A549 (cell line): ENCODE measurements at regions not wholly inside any gene's neighbourhood (a gene's known extent, or its start where the extent isn't known, plus 50 kb on each side); places are given as distances from the start of the nearest gene placed in this dataset.

Source experiments
- ATAC-seq, 2 experiments: fragments of 200-7000 bp in 1 of 2; fragments of >200 bp in 1 of 2; cut with Nextera tagmentation in 1 of 2; cut with Tn5 transposase in 1 of 2; 3 replicates each; pipeline versions ENCODE4 v1.8.0 to v1.9.1; 2018 to 2020; ENCODE audit warnings: mild to moderate bottlenecking in 1 of 2, moderate library complexity in 1 of 2
- CTCF ChIA-PET: fragments of 300-600 bp; sonication (Branson Sonifier 250); formaldehyde crosslinking; extraction: SDS; loops from one replicate; lab custom pipeline; 2021; ENCODE audit warnings: antibody characterized with exemption, inconsistent platforms; lab: Yijun Ruan, JAX
- POLR2A ChIA-PET: fragments of 350-600 bp; formaldehyde crosslinking; extraction: SDS; loops from one replicate; lab custom pipeline; 2021; ENCODE audit warnings: antibody characterized with exemption, inconsistent platforms; lab: Yijun Ruan, JAX
- DNase-seq, 2 experiments: peaks; one replicate each; pipeline versions ENCODE4 v3.0.0 to v3.0.0-alpha.2; 2011 to 2016; ENCODE audit warnings: low read depth in 1 of 2, low spot score in 1 of 2
- FAIRE-seq: peaks from 2 replicates; lab custom pipeline; 2011; peaks lifted over from hg19 to GRCh38; lab: Jason Lieb, UNC
- H3K27ac ChIP-seq, 2 experiments: fragments of >200 bp; sonication (Bioruptor Twin); formaldehyde crosslinking; 3 replicates each; pipeline ENCODE4 v1.5.1; 2016 to 2017
- H3K4me1 ChIP-seq: fragments of >200 bp; sonication (Bioruptor Twin); formaldehyde crosslinking; 3 replicates; pipeline ENCODE4 v1.6.1; 2016
- H3K4me2 ChIP-seq: fragments of >200 bp; sonication (Bioruptor Twin); formaldehyde crosslinking; 3 replicates; pipeline ENCODE4 v1.6.1; 2016
- H3K4me3 ChIP-seq: fragments of >200 bp; sonication (Bioruptor Twin); formaldehyde crosslinking; 3 replicates; pipeline ENCODE4 v1.5.1; 2016
- H3K9me3 ChIP-seq: fragments of >200 bp; sonication (Bioruptor Twin); formaldehyde crosslinking; 3 replicates; pipeline ENCODE4 v1.6.1; 2016
- BHLHE40 ChIP-seq: IDR thresholded peaks from 2 replicates; pipeline ENCODE4 v1.6.1; 2012; ENCODE audit warnings: low read depth, low read length, inconsistent platforms
- CBX2 ChIP-seq: fragments of 200-600 bp; sonication (generic); IDR thresholded peaks from 2 replicates; pipeline ENCODE4 v1.6.1; 2016; ENCODE audit warnings: low read depth, mild to moderate bottlenecking, borderline replicate concordance
- CBX8 ChIP-seq: fragments of 200-600 bp; sonication (generic); IDR thresholded peaks from 2 replicates; pipeline ENCODE4 v1.6.1; 2016
- CEBPB ChIP-seq, 2 experiments: fragments of >200 bp in 1 of 2; sonication (Bioruptor Twin) in 1 of 2; formaldehyde crosslinking in 1 of 2; IDR thresholded peaks; 2 replicates each; pipeline ENCODE4 v1.6.1; 2012 to 2016
- CHD4 ChIP-seq: fragments of 200-600 bp; sonication (generic); IDR thresholded peaks from 2 replicates; pipeline ENCODE4 v1.6.1; 2016; ENCODE audit warnings: antibody characterized with exemption, mild to moderate bottlenecking, borderline replicate concordance
- CTCF ChIP-seq: fragments of >200 bp; sonication (Bioruptor Twin); formaldehyde crosslinking; IDR thresholded peaks from 3 replicates; pipeline ENCODE4 v1.5.1; 2016
- EP300 ChIP-seq, 2 experiments: fragments of >200 bp; sonication (Bioruptor Twin); formaldehyde crosslinking; IDR thresholded peaks; 2 replicates in 1 of 2; 3 replicates in 1 of 2; pipeline ENCODE4 v1.6.1; 2016 to 2017
- HDAC2 ChIP-seq: fragments of 200-600 bp; sonication (generic); IDR thresholded peaks from 2 replicates; pipeline ENCODE4 v1.6.1; 2016
- HEYL ChIP-seq: fragments of 250-450 bp; sonication (Bioruptor Pico); IDR thresholded peaks from 2 replicates; pipeline ENCODE4 v1.8.0; 2021; ENCODE audit warnings: mild to moderate bottlenecking, moderate library complexity
- HOXA7 ChIP-seq: fragments of 250-450 bp; sonication (Bioruptor Pico); IDR thresholded peaks from 2 replicates; pipeline ENCODE4 v1.5.0; 2020; ENCODE audit warnings: mild to moderate bottlenecking, moderate library complexity
- JUNB ChIP-seq: fragments of >200 bp; sonication (Bioruptor Twin); formaldehyde crosslinking; IDR thresholded peaks from 2 replicates; pipeline ENCODE4 v1.6.1; 2016
- KDM1A ChIP-seq: fragments of 200-600 bp; sonication (generic); IDR thresholded peaks from 2 replicates; pipeline ENCODE4 v1.6.1; 2016; ENCODE audit warnings: low read depth, mild to moderate bottlenecking
- KDM5A ChIP-seq: fragments of 200-600 bp; sonication (generic); IDR thresholded peaks from 2 replicates; pipeline ENCODE4 v1.6.1; 2016; ENCODE audit warnings: antibody characterized with exemption, mild to moderate bottlenecking
- NPAS2 ChIP-seq: fragments of 250-450 bp; sonication (Bioruptor Pico); IDR thresholded peaks from 2 replicates; pipeline ENCODE4 v1.8.0; 2022; ENCODE audit warnings: mild to moderate bottlenecking, moderate library complexity, borderline replicate concordance
- NR3C1 ChIP-seq: fragments of >200 bp; sonication (Bioruptor Twin); formaldehyde crosslinking; IDR thresholded peaks from 3 replicates; pipeline ENCODE4 v1.6.1; 2017
- POLR2A ChIP-seq: IDR thresholded peaks from 2 replicates; pipeline ENCODE4 v1.6.1; 2012; ENCODE audit warnings: mild to moderate bottlenecking, low read length
- POLR2AphosphoS2 ChIP-seq: conservative IDR thresholded peaks from 2 replicates; pipeline ENCODE4 v1.6.1; 2012; ENCODE audit warnings: low read length, improper control_type of control experiment, inconsistent platforms
- RARB ChIP-seq: fragments of 250-450 bp; sonication (Bioruptor Pico); IDR thresholded peaks from 2 replicates; pipeline ENCODE4 v1.8.0; 2021; ENCODE audit warnings: mild to moderate bottlenecking, moderate library complexity
- RFX5 ChIP-seq: fragments of 450-650 bp; IDR thresholded peaks from 2 replicates; pipeline ENCODE4 v1.7.1; 2014; ENCODE audit warnings: antibody characterized with exemption, mild to moderate bottlenecking, moderate library complexity
- RNF2 ChIP-seq: fragments of 200-600 bp; sonication (generic); IDR thresholded peaks from 2 replicates; pipeline ENCODE4 v1.6.1; 2016; ENCODE audit warnings: low read depth, mild to moderate bottlenecking, antibody characterized with exemption, moderate library complexity, borderline replicate concordance
- SREBF2 ChIP-seq: fragments of 450-650 bp; IDR thresholded peaks from 2 replicates; pipeline ENCODE4 v1.6.1; 2014; ENCODE audit warnings: mild to moderate bottlenecking, moderate library complexity
- TP53 ChIP-seq: fragments of 250-450 bp; sonication (Bioruptor Pico); IDR thresholded peaks from 2 replicates; pipeline ENCODE4 v1.5.0; 2021; ENCODE audit warnings: mild to moderate bottlenecking, moderate library complexity
- USF2 ChIP-seq: fragments of 450-650 bp; IDR thresholded peaks from 2 replicates; pipeline ENCODE4 v1.6.1; 2014; ENCODE audit warnings: antibody characterized with exemption
- ZC3H11A ChIP-seq: fragments of 450-650 bp; IDR thresholded peaks from 2 replicates; pipeline ENCODE4 v1.6.1; 2014; ENCODE audit warnings: antibody characterized with exemption, mild to moderate bottlenecking
- ZFP36 ChIP-seq: fragments of 450-650 bp; IDR thresholded peaks from 2 replicates; pipeline ENCODE4 v1.6.1; 2014; ENCODE audit warnings: borderline replicate concordance; ENCODE audit not compliant: partially characterized antibody
- ZNF302 ChIP-seq: fragments of 250-450 bp; sonication (Bioruptor Pico); IDR thresholded peaks from 2 replicates; pipeline ENCODE4 v1.9.0; 2021; ENCODE audit warnings: inconsistent platforms, mild to moderate bottlenecking, moderate library complexity
- WGBS: methylation state at CpG from one replicate; pipeline ENCODE4 v1.1.6; 2017; ENCODE audit errors: missing lambda C conversion rate; 5-methylcytosine and 5-hydroxymethylcytosine counted together
- TF ChIP-seq, protein P1 (sequence below): fragments of 250-450 bp; sonication (Bioruptor Pico); IDR thresholded peaks from 2 replicates; pipeline ENCODE4 v1.5.0; 2020; ENCODE audit warnings: low read depth, mild to moderate bottlenecking, moderate library complexity
- TF ChIP-seq, protein P2 (sequence below): fragments of 250-450 bp; sonication (Bioruptor Pico); IDR thresholded peaks from 2 replicates; pipeline ENCODE4 v1.5.0; 2021; ENCODE audit warnings: mild to moderate bottlenecking, moderate library complexity, borderline replicate concordance
- TF ChIP-seq, protein P3 (sequence below): fragments of >200 bp; sonication (Bioruptor Twin); formaldehyde crosslinking; IDR thresholded peaks from 2 replicates; pipeline ENCODE4 v1.6.1; 2016

DNA sequence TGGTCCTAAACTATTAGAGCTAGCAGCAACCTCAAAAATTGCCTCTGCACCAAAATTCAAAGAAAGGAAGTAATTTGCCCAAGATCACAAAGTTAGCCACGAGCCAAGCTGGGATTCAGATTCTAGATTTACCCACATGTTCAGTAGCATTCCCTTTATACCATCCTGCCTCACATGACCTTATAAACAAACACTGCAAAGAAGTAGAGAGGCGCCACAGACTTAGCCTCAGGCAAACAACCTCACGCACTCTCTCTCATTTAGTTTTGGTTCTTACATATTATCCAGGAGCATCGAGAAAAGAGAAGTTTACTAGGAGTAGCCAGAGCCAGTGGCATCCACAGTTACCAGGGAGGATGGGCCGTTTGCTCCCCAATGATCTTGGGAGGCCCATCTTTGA, 226.6 kb downstream of the OSR1 start:
- Histone ChIP-seq H3K27ac (no peak overlapping the region), H3K4me3 (no peak overlapping the region), H3K4me2 (no peak overlapping the region), H3K4me1 (peaks cover 14% of the 10 kb centered on the region), H3K9me3 (peaks cover 6% of the 10 kb centered on the region)
- DNase-seq (no peak), FAIRE-seq (no peak), ATAC-seq (no peak)
- CTCF ChIA-PET: no interaction called here
- no peak for TF ChIP-seq CHD4
- no peak for TF ChIP-seq USF2
- no peak for TF ChIP-seq RNF2
- TF ChIP-seq, protein P1, sequence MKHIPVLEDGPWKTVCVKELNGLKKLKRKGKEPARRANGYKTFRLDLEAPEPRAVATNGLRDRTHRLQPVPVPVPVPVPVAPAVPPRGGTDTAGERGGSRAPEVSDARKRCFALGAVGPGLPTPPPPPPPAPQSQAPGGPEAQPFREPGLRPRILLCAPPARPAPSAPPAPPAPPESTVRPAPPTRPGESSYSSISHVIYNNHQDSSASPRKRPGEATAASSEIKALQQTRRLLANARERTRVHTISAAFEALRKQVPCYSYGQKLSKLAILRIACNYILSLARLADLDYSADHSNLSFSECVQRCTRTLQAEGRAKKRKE: no peak
- TF ChIP-seq ZC3H11A: no peak
- no peak for TF ChIP-seq HOXA7 (CRISPR knock-in tag)
- TF ChIP-seq CBX8: no peak
- TF ChIP-seq NPAS2 (CRISPR knock-in tag): no peak
- TF ChIP-seq RARB (CRISPR knock-in tag): no peak
- TF ChIP-seq KDM5A: no peak
- TF ChIP-seq HEYL (CRISPR knock-in tag): no peak
- no peak for TF ChIP-seq TP53
- no peak for TF ChIP-seq HDAC2
- no peak for TF ChIP-seq POLR2A
- TF ChIP-seq, protein P2, sequence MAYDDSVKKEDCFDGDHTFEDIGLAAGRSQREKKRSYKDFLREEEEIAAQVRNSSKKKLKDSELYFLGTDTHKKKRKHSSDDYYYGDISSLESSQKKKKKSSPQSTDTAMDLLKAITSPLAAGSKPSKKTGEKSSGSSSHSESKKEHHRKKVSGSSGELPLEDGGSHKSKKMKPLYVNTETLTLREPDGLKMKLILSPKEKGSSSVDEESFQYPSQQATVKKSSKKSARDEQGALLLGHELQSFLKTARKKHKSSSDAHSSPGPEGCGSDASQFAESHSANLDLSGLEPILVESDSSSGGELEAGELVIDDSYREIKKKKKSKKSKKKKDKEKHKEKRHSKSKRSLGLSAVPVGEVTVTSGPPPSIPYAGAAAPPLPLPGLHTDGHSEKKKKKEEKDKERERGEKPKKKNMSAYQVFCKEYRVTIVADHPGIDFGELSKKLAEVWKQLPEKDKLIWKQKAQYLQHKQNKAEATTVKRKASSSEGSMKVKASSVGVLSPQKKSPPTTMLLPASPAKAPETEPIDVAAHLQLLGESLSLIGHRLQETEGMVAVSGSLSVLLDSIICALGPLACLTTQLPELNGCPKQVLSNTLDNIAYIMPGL (CRISPR knock-in tag): no peak
- no peak for TF ChIP-seq KDM1A
- TF ChIP-seq EP300 (IDR thresholded peaks at IDR 0.05): no peak
- no peak for TF ChIP-seq RFX5
- no peak for TF ChIP-seq ZNF302
- POLR2A ChIA-PET: interaction anchor here (0.6 kb wide), 1 partner anchor 12 kb away, joined by 3 read pairs; no protein-coding TSS in a partner anchor
- 80% methylated on average over 5 of the region's 5 CpGs for WGBS

DNA sequence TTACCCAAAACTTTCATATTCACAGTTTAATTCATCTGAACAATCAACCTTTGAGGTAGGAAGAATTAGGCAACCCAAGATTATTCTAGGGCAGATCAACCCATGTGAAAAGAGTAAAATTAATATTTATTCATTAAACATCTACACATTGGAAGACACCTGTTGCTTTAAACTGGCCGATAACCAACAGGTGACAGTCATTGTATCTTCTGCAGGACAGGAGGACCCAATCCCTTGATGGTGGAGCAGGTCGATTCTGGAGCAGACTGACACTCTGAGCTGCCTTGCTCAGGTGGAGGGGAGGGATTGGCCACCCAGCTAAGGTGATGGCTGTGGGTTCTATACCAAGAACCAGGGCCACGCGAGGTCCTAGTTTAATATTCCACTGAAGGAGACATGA, 230.3 kb downstream of the OSR1 start:
- Histone ChIP-seq H3K4me3 (no peak overlapping the region), H3K4me2 (no peak overlapping the region), H3K27ac (no peak overlapping the region), H3K4me1 (peaks cover 22% of the 10 kb centered on the region), H3K9me3 (no peaks in the 10 kb centered on the region)
- DNase-seq (no peak), ATAC-seq (no peak), FAIRE-seq (no peak)
- TF ChIP-seq CTCF (no peak), BHLHE40 (no peak)
- POLR2A ChIA-PET: no interaction called here
- CTCF ChIA-PET: no interaction called here
- WGBS: 60% methylated on average over 4 of the region's 4 CpGs

GRCh38 chr2:19127616-19128015, 230.8 kb downstream of the OSR1 start:
- POLR2A ChIA-PET: no interaction called here
- DNase-seq (no peak), ATAC-seq (no peak), FAIRE-seq (no peak)
- H3K4me3 ChIP-seq: no peak overlapping the region
- H3K4me1 ChIP-seq: peaks cover 22% of the 10 kb centered on the region
- TF ChIP-seq CBX2 (no peak), POLR2AphosphoS2 (no peak), EP300 (IDR thresholded peaks at IDR 0.05) (no peak), SREBF2 (no peak), NPAS2 (CRISPR knock-in tag) (no peak), CHD4 (no peak), CEBPB (IDR thresholded peaks at IDR 0.05) (no peak), ZC3H11A (no peak), KDM5A (no peak), JUNB (no peak), NR3C1 (no peak), ZFP36 (no peak), HEYL (CRISPR knock-in tag) (no peak)
- TF ChIP-seq, protein P3, sequence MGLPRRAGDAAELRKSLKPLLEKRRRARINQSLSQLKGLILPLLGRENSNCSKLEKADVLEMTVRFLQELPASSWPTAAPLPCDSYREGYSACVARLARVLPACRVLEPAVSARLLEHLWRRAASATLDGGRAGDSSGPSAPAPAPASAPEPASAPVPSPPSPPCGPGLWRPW: no peak
- TF ChIP-seq, protein P2 (CRISPR knock-in tag): no peak
- H3K4me2 ChIP-seq: no peak overlapping the region
- no peak overlapping the region for H3K27ac ChIP-seq
- 86% methylated on average over 3 of the region's 3 CpGs for WGBS
- CTCF ChIA-PET: no interaction called here
- H3K9me3 ChIP-seq: no peaks in the 10 kb centered on the region
